Activated naive CD8-positive, alpha-beta T cell treated with anti-CD3 and anti-CD28 coated beads, Interleukin-2, amount 10 ng/mL, durations not matched to agents 7 days and 5 days (primary cell): ENCODE measurements at regions not wholly inside any gene's neighbourhood (a gene's known extent, or its start where the extent isn't known, plus 50 kb on each side); places are given as distances from the start of the nearest gene placed in this dataset.

Experiments
- ATAC-seq: fragments of 150-1000 bp; cut with Tn5 transposase; one replicate; pipeline ENCODE4 v1.10.0; 2021; ENCODE audit warnings: low read depth, moderate library complexity
- POLR2A ChIA-PET: fragments of 350-600 bp; sonication (Branson Sonifier 250); formaldehyde crosslinking; loops from one replicate; lab custom pipeline; 2021; ENCODE audit warnings: antibody characterized with exemption; lab: Charles Lee
- DNase-seq: peaks from one replicate; pipeline ENCODE4 v3.0.0; 2021
- H3K27ac Mint-ChIP-seq: one replicate; pipeline ENCODE4 v1.8.0; 2022; ENCODE audit warnings: mild to moderate bottlenecking, mixed read lengths
- H3K27me3 Mint-ChIP-seq: one replicate; pipeline ENCODE4 v1.8.0; 2022; ENCODE audit warnings: mild to moderate bottlenecking, moderate library complexity, mixed read lengths
- H3K36me3 Mint-ChIP-seq: one replicate; pipeline ENCODE4 v1.8.0; 2021; ENCODE audit warnings: mild to moderate bottlenecking, mixed read lengths
- H3K4me1 Mint-ChIP-seq: one replicate; pipeline ENCODE4 v1.8.0; 2021; ENCODE audit warnings: mixed read lengths
- H3K4me3 Mint-ChIP-seq: one replicate; pipeline ENCODE4 v1.8.0; 2022; ENCODE audit warnings: mild to moderate bottlenecking, moderate library complexity, mixed read lengths
- H3K9me3 Mint-ChIP-seq: one replicate; pipeline ENCODE4 v1.8.0; 2021; ENCODE audit warnings: mixed read lengths

GRCh38 chr6:91826128-91826527, 1239.3 kb upstream of the MAP3K7 start:
- Mint-ChIP-seq H3K27ac (no peak overlapping the region), H3K4me1 (no peaks in the 10 kb centered on the region), H3K4me3 (no peak overlapping the region), H3K27me3 (no peaks in the 10 kb centered on the region), H3K9me3 (peaks cover 2% of the 10 kb centered on the region), H3K36me3 (no peaks in the 10 kb centered on the region)
- DNase-seq (no peak), ATAC-seq (no peak)
- POLR2A ChIA-PET, result no interaction called here

- ATAC-seq (no peak), DNase-seq (no peak)
- H3K4me1 Mint-ChIP-seq, result no peaks in the 10 kb centered on the region
- no peaks in the 10 kb centered on the region for H3K27me3 Mint-ChIP-seq
- no peak overlapping the region for H3K4me3 Mint-ChIP-seq
- H3K9me3 Mint-ChIP-seq, result no peaks in the 10 kb centered on the region
- no peak overlapping the region for H3K27ac Mint-ChIP-seq
- H3K36me3 Mint-ChIP-seq, result no peaks in the 10 kb centered on the region
- POLR2A ChIA-PET, result no interaction called here
Observed at GRCh38 chr6:91824331-91824730, 1237.5 kb upstream of the MAP3K7 start.

- Mint-ChIP-seq H3K9me3 (no peaks in the 10 kb centered on the region), H3K27ac (no peak overlapping the region), H3K27me3 (no peaks in the 10 kb centered on the region), H3K4me1 (no peaks in the 10 kb centered on the region), H3K36me3 (no peaks in the 10 kb centered on the region), H3K4me3 (no peak overlapping the region)
- POLR2A ChIA-PET, result no interaction called here
- ATAC-seq (no peak), DNase-seq (no peak)
Observed at GRCh38 chr6:91822581-91822980, 1235.7 kb upstream of the MAP3K7 start.

GRCh38 chr6:91816335-91816734, 1229.5 kb upstream of the MAP3K7 start:
- H3K9me3 Mint-ChIP-seq, result no peaks in the 10 kb centered on the region
- H3K27ac Mint-ChIP-seq, result no peak overlapping the region
- no peak overlapping the region for H3K4me3 Mint-ChIP-seq
- no peaks in the 10 kb centered on the region for H3K36me3 Mint-ChIP-seq
- H3K4me1 Mint-ChIP-seq, result no peaks in the 10 kb centered on the region
- POLR2A ChIA-PET, result no interaction called here
- H3K27me3 Mint-ChIP-seq, result no peaks in the 10 kb centered on the region
- DNase-seq (no peak), ATAC-seq (no peak)

GRCh38 chr6:91813641-91814040, 1226.8 kb upstream of the MAP3K7 start:
- no peak for ATAC-seq
- POLR2A ChIA-PET, result no interaction called here

GRCh38 chr6:91812596-91813274, 1225.9 kb upstream of the MAP3K7 start:
- H3K27ac Mint-ChIP-seq, result no peak overlapping the region
- POLR2A ChIA-PET, result no interaction called here
- no peaks in the 10 kb centered on the region for H3K27me3 Mint-ChIP-seq
- H3K4me3 Mint-ChIP-seq, result no peak overlapping the region
- no peak for ATAC-seq
- no peaks in the 10 kb centered on the region for H3K9me3 Mint-ChIP-seq
- DNase-seq, result no peak
- H3K4me1 Mint-ChIP-seq, result no peaks in the 10 kb centered on the region
- H3K36me3 Mint-ChIP-seq, result no peaks in the 10 kb centered on the region

More at GRCh38 chr6:91813641-91814040, 1226.8 kb upstream of the MAP3K7 start:
- no peaks in the 10 kb centered on the region for H3K4me1 Mint-ChIP-seq
- no peaks in the 10 kb centered on the region for H3K27me3 Mint-ChIP-seq
- no peaks in the 10 kb centered on the region for H3K36me3 Mint-ChIP-seq
- H3K27ac Mint-ChIP-seq, result no peak overlapping the region
- no peak overlapping the region for H3K4me3 Mint-ChIP-seq
- no peaks in the 10 kb centered on the region for H3K9me3 Mint-ChIP-seq
- no peak for DNase-seq

- DNase-seq (no peak), ATAC-seq (no peak)
- Mint-ChIP-seq H3K9me3 (no peaks in the 10 kb centered on the region), H3K4me1 (no peaks in the 10 kb centered on the region), H3K27me3 (no peaks in the 10 kb centered on the region), H3K27ac (no peak overlapping the region), H3K36me3 (no peaks in the 10 kb centered on the region), H3K4me3 (no peak overlapping the region)
- POLR2A ChIA-PET, result no interaction called here
Observed at GRCh38 chr6:91804981-91805380, 1218.1 kb upstream of the MAP3K7 start.

- H3K27me3 Mint-ChIP-seq, result no peaks in the 10 kb centered on the region
Observed at GRCh38 chr6:91802431-91802830, 1215.6 kb upstream of the MAP3K7 start.

GRCh38 chr6:91796603-91797002, 1209.7 kb upstream of the MAP3K7 start:
- Mint-ChIP-seq H3K9me3 (no peaks in the 10 kb centered on the region), H3K27ac (no peak overlapping the region), H3K4me3 (no peak overlapping the region), H3K4me1 (no peaks in the 10 kb centered on the region), H3K36me3 (no peaks in the 10 kb centered on the region), H3K27me3 (no peaks in the 10 kb centered on the region)
- POLR2A ChIA-PET, result no interaction called here
- no peak for DNase-seq
- no peak for ATAC-seq

More at GRCh38 chr6:91802431-91802830, 1215.6 kb upstream of the MAP3K7 start:
- no peak for ATAC-seq
- Mint-ChIP-seq H3K4me1 (no peaks in the 10 kb centered on the region), H3K4me3 (no peak overlapping the region), H3K9me3 (no peaks in the 10 kb centered on the region), H3K36me3 (no peaks in the 10 kb centered on the region), H3K27ac (no peak overlapping the region)
- DNase-seq, result no peak
- POLR2A ChIA-PET, result no interaction called here

GRCh38 chr6:91788501-91788900, 1201.6 kb upstream of the MAP3K7 start:
- POLR2A ChIA-PET, result no interaction called here
- no peak overlapping the region for H3K27ac Mint-ChIP-seq
- DNase-seq, result no peak
- no peaks in the 10 kb centered on the region for H3K36me3 Mint-ChIP-seq
- no peak for ATAC-seq
- H3K9me3 Mint-ChIP-seq, result no peaks in the 10 kb centered on the region
- no peaks in the 10 kb centered on the region for H3K4me1 Mint-ChIP-seq
- H3K27me3 Mint-ChIP-seq, result no peaks in the 10 kb centered on the region
- no peak overlapping the region for H3K4me3 Mint-ChIP-seq

GRCh38 chr6:91786474-91787184, 1199.8 kb upstream of the MAP3K7 start:
- Mint-ChIP-seq H3K9me3 (no peaks in the 10 kb centered on the region), H3K4me1 (no peaks in the 10 kb centered on the region), H3K36me3 (no peaks in the 10 kb centered on the region), H3K4me3 (no peak overlapping the region), H3K27ac (no peak overlapping the region), H3K27me3 (no peaks in the 10 kb centered on the region)
- DNase-seq (no peak), ATAC-seq (no peak)
- POLR2A ChIA-PET, result no interaction called here

GRCh38 chr6:91782802-91783201, 1195.9 kb upstream of the MAP3K7 start:
- Mint-ChIP-seq H3K4me3 (no peak overlapping the region), H3K9me3 (peaks cover 3% of the 10 kb centered on the region), H3K27ac (no peak overlapping the region), H3K36me3 (no peaks in the 10 kb centered on the region), H3K4me1 (no peaks in the 10 kb centered on the region), H3K27me3 (no peaks in the 10 kb centered on the region)
- ATAC-seq (no peak), DNase-seq (no peak)
- POLR2A ChIA-PET, result no interaction called here

GRCh38 chr6:91781946-91782345, 1195.1 kb upstream of the MAP3K7 start:
- Mint-ChIP-seq H3K9me3 (peaks cover 3% of the 10 kb centered on the region), H3K4me3 (no peak overlapping the region), H3K27ac (no peak overlapping the region), H3K36me3 (no peaks in the 10 kb centered on the region), H3K4me1 (no peaks in the 10 kb centered on the region), H3K27me3 (no peaks in the 10 kb centered on the region)
- ATAC-seq (no peak), DNase-seq (no peak)
- POLR2A ChIA-PET, result no interaction called here

- no peak overlapping the region for H3K27ac Mint-ChIP-seq
- ATAC-seq, result no peak
Observed at GRCh38 chr6:91780270-91780669, 1193.4 kb upstream of the MAP3K7 start.

More at GRCh38 chr6:91780270-91780669, 1193.4 kb upstream of the MAP3K7 start:
- no peaks in the 10 kb centered on the region for H3K27me3 Mint-ChIP-seq
- no peak overlapping the region for H3K4me3 Mint-ChIP-seq
- peaks cover 3% of the 10 kb centered on the region for H3K9me3 Mint-ChIP-seq
- H3K4me1 Mint-ChIP-seq, result no peaks in the 10 kb centered on the region
- no peaks in the 10 kb centered on the region for H3K36me3 Mint-ChIP-seq
- no peak for DNase-seq
- POLR2A ChIA-PET, result no interaction called here
